GM10248 (cell line): ENCODE measurements at regions not wholly inside any gene's neighbourhood (a gene's known extent, or its start where the extent isn't known, plus 50 kb on each side); places are given as distances from the start of the nearest gene placed in this dataset.

Experiments used
- CTCF ChIA-PET: fragments of 300-600 bp; sonication (Branson Sonifier 250); formaldehyde crosslinking; extraction: SDS; loops from one replicate; lab custom pipeline; 2021; ENCODE audit warnings: antibody characterized with exemption; lab: Yijun Ruan, JAX
- POLR2A ChIA-PET: fragments of 350-650 bp; sonication (Branson Sonifier 250); formaldehyde crosslinking; extraction: SDS; loops from one replicate; lab custom pipeline; 2020; ENCODE audit warnings: antibody characterized with exemption; lab: Yijun Ruan, JAX
- DNase-seq: peaks from one replicate; pipeline ENCODE4 v3.0.0; 2012; ENCODE audit errors: extremely low spot score
- TF ChIP-seq, protein P1 (sequence below): IDR thresholded peaks from 2 replicates; pipeline ENCODE4 v1.5.1; 2012; ENCODE audit warnings: mild to moderate bottlenecking, low read depth; ENCODE audit errors: extremely low read depth, missing control alignments, control extremely low read depth

DNA sequence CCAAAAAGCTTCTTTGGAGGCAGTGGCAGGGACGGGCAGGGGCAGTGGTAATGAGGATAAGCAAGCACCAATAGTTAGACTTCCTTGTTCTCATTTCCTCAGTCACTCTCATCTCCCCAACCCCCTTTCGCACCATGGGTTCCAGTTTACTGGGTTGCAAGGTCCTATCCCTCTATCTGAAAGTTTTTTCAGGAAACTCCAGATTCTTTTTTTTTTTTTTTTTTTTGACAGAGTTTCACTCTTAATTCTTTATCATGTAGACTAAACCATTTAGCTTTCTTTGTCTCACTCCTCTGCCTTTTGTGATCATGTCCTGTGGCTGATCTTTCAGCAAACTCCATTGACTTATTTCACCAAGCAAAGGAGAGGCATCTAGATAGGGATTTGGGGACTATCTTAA, 51.4 kb upstream of the GMDS start:
- DNase-seq, result no peak
- ChIA-PET CTCF (no interaction called here), POLR2A (no interaction called here)
- TF ChIP-seq, protein P1, sequence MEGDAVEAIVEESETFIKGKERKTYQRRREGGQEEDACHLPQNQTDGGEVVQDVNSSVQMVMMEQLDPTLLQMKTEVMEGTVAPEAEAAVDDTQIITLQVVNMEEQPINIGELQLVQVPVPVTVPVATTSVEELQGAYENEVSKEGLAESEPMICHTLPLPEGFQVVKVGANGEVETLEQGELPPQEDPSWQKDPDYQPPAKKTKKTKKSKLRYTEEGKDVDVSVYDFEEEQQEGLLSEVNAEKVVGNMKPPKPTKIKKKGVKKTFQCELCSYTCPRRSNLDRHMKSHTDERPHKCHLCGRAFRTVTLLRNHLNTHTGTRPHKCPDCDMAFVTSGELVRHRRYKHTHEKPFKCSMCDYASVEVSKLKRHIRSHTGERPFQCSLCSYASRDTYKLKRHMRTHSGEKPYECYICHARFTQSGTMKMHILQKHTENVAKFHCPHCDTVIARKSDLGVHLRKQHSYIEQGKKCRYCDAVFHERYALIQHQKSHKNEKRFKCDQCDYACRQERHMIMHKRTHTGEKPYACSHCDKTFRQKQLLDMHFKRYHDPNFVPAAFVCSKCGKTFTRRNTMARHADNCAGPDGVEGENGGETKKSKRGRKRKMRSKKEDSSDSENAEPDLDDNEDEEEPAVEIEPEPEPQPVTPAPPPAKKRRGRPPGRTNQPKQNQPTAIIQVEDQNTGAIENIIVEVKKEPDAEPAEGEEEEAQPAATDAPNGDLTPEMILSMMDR, result no peak
